ENCODE measurements at regions not wholly inside any gene's neighbourhood (a gene's known extent, or its start where the extent isn't known, plus 50 kb on each side); places are given as distances from the start of the nearest gene placed in this dataset.

GRCh38 chr1:87524021-87524754, 195.5 kb downstream of the LMO4 start:
- TF ChIP-seq, protein P1, sequence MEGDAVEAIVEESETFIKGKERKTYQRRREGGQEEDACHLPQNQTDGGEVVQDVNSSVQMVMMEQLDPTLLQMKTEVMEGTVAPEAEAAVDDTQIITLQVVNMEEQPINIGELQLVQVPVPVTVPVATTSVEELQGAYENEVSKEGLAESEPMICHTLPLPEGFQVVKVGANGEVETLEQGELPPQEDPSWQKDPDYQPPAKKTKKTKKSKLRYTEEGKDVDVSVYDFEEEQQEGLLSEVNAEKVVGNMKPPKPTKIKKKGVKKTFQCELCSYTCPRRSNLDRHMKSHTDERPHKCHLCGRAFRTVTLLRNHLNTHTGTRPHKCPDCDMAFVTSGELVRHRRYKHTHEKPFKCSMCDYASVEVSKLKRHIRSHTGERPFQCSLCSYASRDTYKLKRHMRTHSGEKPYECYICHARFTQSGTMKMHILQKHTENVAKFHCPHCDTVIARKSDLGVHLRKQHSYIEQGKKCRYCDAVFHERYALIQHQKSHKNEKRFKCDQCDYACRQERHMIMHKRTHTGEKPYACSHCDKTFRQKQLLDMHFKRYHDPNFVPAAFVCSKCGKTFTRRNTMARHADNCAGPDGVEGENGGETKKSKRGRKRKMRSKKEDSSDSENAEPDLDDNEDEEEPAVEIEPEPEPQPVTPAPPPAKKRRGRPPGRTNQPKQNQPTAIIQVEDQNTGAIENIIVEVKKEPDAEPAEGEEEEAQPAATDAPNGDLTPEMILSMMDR (IDR thresholded peaks at IDR 0.05; ENCODE audit: insufficient read depth, low read length), result no peak
- TF ChIP-seq, protein P2, sequence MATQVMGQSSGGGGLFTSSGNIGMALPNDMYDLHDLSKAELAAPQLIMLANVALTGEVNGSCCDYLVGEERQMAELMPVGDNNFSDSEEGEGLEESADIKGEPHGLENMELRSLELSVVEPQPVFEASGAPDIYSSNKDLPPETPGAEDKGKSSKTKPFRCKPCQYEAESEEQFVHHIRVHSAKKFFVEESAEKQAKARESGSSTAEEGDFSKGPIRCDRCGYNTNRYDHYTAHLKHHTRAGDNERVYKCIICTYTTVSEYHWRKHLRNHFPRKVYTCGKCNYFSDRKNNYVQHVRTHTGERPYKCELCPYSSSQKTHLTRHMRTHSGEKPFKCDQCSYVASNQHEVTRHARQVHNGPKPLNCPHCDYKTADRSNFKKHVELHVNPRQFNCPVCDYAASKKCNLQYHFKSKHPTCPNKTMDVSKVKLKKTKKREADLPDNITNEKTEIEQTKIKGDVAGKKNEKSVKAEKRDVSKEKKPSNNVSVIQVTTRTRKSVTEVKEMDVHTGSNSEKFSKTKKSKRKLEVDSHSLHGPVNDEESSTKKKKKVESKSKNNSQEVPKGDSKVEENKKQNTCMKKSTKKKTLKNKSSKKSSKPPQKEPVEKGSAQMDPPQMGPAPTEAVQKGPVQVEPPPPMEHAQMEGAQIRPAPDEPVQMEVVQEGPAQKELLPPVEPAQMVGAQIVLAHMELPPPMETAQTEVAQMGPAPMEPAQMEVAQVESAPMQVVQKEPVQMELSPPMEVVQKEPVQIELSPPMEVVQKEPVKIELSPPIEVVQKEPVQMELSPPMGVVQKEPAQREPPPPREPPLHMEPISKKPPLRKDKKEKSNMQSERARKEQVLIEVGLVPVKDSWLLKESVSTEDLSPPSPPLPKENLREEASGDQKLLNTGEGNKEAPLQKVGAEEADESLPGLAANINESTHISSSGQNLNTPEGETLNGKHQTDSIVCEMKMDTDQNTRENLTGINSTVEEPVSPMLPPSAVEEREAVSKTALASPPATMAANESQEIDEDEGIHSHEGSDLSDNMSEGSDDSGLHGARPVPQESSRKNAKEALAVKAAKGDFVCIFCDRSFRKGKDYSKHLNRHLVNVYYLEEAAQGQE (IDR thresholded peaks at IDR 0.05; ENCODE audit: insufficient replicate concordance, low read depth), result no peak
- no peak for TF ChIP-seq POLR2AphosphoS5 (IDR thresholded peaks at IDR 0.05; ENCODE audit: low read depth)

Data from HL-60 (cell line).